SK-N-SH treated with all-trans-retinoic acid at 6 μM for 48 hours (cell line): ENCODE measurements at regions not wholly inside any gene's neighbourhood (a gene's known extent, or its start where the extent isn't known, plus 50 kb on each side); places are given as distances from the start of the nearest gene placed in this dataset.

ENCODE experiments used
- ARNTL ChIP-seq: fragments of 450-650 bp; formaldehyde crosslinking; IDR thresholded peaks from 2 replicates; pipeline ENCODE4 v1.5.0; 2020; ENCODE audit warnings: low read depth, mild to moderate bottlenecking, moderate library complexity, borderline replicate concordance
- GLIS3 ChIP-seq: fragments of 250-450 bp; sonication (Bioruptor Pico); IDR thresholded peaks from 2 replicates; pipeline ENCODE4 v1.5.0; 2020; ENCODE audit warnings: mild to moderate bottlenecking, moderate library complexity
- PPARA ChIP-seq: fragments of 250-450 bp; sonication (Bioruptor Pico); IDR thresholded peaks from 2 replicates; pipeline ENCODE4 v1.5.0; 2020; ENCODE audit warnings: mild to moderate bottlenecking, borderline replicate concordance
- SNAI2 ChIP-seq: fragments of 250-450 bp; sonication (Bioruptor Pico); IDR thresholded peaks from 2 replicates; pipeline ENCODE4 v1.5.0; 2020; ENCODE audit warnings: mild to moderate bottlenecking, moderate library complexity
- TCF4 ChIP-seq: fragments of 250-450 bp; sonication (Bioruptor Pico); IDR thresholded peaks from 2 replicates; pipeline ENCODE4 v1.8.0; 2021; ENCODE audit warnings: mild to moderate bottlenecking, moderate library complexity, borderline replicate concordance
- ZC3H10 ChIP-seq: fragments of 250-450 bp; sonication (Bioruptor Pico); IDR thresholded peaks from 2 replicates; pipeline ENCODE4 v1.5.1; 2021; ENCODE audit warnings: mild to moderate bottlenecking, moderate library complexity
- ZFP3 ChIP-seq: fragments of 250-450 bp; sonication (Bioruptor Pico); IDR thresholded peaks from 2 replicates; pipeline ENCODE4 v1.5.0; 2020; ENCODE audit warnings: mild to moderate bottlenecking, moderate library complexity
- ZNF565 ChIP-seq: fragments of 450-650 bp; formaldehyde crosslinking; conservative IDR thresholded peaks from 2 replicates; pipeline ENCODE4 v1.5.0; 2020; ENCODE audit warnings: low read depth, mild to moderate bottlenecking, moderate library complexity
- ZNF70 ChIP-seq: fragments of 450-650 bp; formaldehyde crosslinking; IDR thresholded peaks from 2 replicates; pipeline ENCODE4 v1.5.0; 2020; ENCODE audit warnings: mild to moderate bottlenecking, moderate library complexity
- TF ChIP-seq, protein P1 (sequence below): fragments of 250-450 bp; sonication (Bioruptor Pico); IDR thresholded peaks from 2 replicates; pipeline ENCODE4 v1.5.1; 2021; ENCODE audit warnings: mild to moderate bottlenecking, moderate library complexity
- TF ChIP-seq, protein P2 (sequence below): fragments of 250-450 bp; sonication (Bioruptor Pico); IDR thresholded peaks from 2 replicates; pipeline ENCODE4 v1.8.0; 2020; ENCODE audit warnings: mild to moderate bottlenecking, moderate library complexity, borderline replicate concordance

DNA sequence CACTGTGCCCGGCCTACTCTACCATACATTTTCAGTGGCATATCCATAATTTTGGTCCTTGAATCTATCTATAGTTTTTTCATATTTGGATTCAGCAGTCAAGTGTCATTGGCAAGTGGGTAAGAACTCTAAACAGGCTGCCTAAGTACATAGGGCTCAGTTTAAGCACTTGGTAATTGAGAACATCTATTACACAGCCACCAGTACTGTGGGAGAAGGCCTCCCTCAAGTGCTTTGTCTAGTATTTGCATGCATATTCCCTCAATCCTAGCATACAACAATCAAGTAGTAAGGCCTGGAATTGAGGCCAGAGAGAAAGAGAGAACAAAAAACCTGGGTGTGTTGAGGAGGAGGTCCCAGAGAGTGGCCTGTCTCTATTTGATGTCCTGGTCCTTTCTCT lies 325.2 kb downstream of the USP25 start:
- TF ChIP-seq, protein P1, sequence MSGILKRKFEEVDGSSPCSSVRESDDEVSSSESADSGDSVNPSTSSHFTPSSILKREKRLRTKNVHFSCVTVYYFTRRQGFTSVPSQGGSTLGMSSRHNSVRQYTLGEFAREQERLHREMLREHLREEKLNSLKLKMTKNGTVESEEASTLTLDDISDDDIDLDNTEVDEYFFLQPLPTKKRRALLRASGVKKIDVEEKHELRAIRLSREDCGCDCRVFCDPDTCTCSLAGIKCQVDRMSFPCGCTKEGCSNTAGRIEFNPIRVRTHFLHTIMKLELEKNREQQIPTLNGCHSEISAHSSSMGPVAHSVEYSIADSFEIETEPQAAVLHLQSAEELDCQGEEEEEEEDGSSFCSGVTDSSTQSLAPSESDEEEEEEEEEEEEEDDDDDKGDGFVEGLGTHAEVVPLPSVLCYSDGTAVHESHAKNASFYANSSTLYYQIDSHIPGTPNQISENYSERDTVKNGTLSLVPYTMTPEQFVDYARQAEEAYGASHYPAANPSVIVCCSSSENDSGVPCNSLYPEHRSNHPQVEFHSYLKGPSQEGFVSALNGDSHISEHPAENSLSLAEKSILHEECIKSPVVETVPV (CRISPR knock-in tag): no peak
- TF ChIP-seq ZC3H10: no peak
- TF ChIP-seq PPARA: no peak
- TF ChIP-seq ARNTL (CRISPR knock-in tag): no peak
- TF ChIP-seq ZNF565 (CRISPR knock-in tag): no peak
- no peak for TF ChIP-seq ZFP3
- TF ChIP-seq, protein P2, sequence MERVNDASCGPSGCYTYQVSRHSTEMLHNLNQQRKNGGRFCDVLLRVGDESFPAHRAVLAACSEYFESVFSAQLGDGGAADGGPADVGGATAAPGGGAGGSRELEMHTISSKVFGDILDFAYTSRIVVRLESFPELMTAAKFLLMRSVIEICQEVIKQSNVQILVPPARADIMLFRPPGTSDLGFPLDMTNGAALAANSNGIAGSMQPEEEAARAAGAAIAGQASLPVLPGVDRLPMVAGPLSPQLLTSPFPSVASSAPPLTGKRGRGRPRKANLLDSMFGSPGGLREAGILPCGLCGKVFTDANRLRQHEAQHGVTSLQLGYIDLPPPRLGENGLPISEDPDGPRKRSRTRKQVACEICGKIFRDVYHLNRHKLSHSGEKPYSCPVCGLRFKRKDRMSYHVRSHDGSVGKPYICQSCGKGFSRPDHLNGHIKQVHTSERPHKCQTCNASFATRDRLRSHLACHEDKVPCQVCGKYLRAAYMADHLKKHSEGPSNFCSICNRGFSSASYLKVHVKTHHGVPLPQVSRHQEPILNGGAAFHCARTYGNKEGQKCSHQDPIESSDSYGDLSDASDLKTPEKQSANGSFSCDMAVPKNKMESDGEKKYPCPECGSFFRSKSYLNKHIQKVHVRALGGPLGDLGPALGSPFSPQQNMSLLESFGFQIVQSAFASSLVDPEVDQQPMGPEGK: no peak
- no peak for TF ChIP-seq ZNF70 (CRISPR knock-in tag)
- no peak for TF ChIP-seq TCF4 (CRISPR knock-in tag)
- TF ChIP-seq GLIS3 (CRISPR knock-in tag): no peak
- no peak for TF ChIP-seq SNAI2 (CRISPR knock-in tag)
